Erythroblast (primary cell): ENCODE measurements at regions not wholly inside any gene's neighbourhood (a gene's known extent, or its start where the extent isn't known, plus 50 kb on each side); places are given as distances from the start of the nearest gene placed in this dataset.

ENCODE experiments used
- GATA1 ChIP-seq: IDR thresholded peaks from 2 replicates; pipeline ENCODE4 v1.6.1; 2011; ENCODE audit warnings: low read depth, mild to moderate bottlenecking, control low read depth, low read length, moderate library complexity
- POLR2A ChIP-seq: IDR thresholded peaks from 2 replicates; pipeline ENCODE4 v1.6.1; 2011; ENCODE audit warnings: mild to moderate bottlenecking, low read length

DNA sequence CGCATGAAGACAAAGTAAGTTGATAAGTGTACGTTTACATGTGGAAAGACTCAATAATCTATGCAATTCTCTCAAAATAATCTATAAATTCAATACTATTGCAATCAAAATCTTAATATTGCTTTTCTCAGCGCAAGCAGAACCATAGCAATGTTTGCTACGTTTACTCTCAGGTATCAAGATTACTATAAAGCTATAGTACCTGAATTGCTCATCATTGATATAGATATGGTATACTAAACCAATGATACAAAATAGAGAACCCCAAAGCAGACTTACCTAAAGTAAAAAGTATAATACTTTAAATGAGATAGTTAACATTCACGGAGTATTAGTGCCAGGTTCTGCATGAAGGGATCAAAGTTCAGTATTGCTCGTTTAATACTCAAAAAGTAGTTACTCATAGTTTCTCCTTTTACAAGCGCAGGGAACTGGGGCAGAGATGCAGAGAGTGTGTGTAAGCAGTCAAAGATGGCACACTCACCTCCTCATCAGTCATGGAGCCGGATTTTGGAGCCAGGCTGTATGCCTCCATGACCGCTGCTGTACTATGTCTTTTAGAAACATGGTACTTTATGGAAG, 391.0 kb upstream of the ID2 start:
- TF ChIP-seq POLR2A (no peak), GATA1 (no peak)
